GM23338 (cell line): ENCODE measurements at regions not wholly inside any gene's neighbourhood (a gene's known extent, or its start where the extent isn't known, plus 50 kb on each side); places are given as distances from the start of the nearest gene placed in this dataset.

Experiments
- ATAC-seq: fragments of 200-7000 bp; cut with Tn5 transposase; 3 replicates; pipeline ENCODE4 v1.9.1; 2020
- DNase-seq: peaks from one replicate; pipeline ENCODE4 v3.0.0-alpha.2; 2015; ENCODE audit warnings: low spot score
- H2AFZ ChIP-seq: fragments of 200-600 bp; sonication (generic); 2 replicates; pipeline ENCODE4 v1.8.0; 2016; ENCODE audit warnings: antibody characterized with exemption, mild to moderate bottlenecking, moderate library complexity
- H3F3A ChIP-seq: fragments of 200-600 bp; sonication (generic); replicated peaks from 2 replicates; pipeline ENCODE4 v1.8.0; 2017; ENCODE audit warnings: antibody characterized with exemption, mixed run types, low read depth
- H3K27ac ChIP-seq: fragments of 200-600 bp; sonication (generic); 2 replicates; pipeline ENCODE4 v1.6.1; 2016; ENCODE audit warnings: low read depth
- H3K27me3 ChIP-seq: fragments of 200-600 bp; sonication (generic); 2 replicates; pipeline ENCODE4 v1.8.0; 2016; ENCODE audit warnings: mild to moderate bottlenecking, mixed run types, moderate library complexity; ENCODE audit not compliant: insufficient read depth
- H3K36me3 ChIP-seq: fragments of 200-600 bp; sonication (generic); 2 replicates; pipeline ENCODE4 v1.8.0; 2016; ENCODE audit warnings: mild to moderate bottlenecking; ENCODE audit not compliant: insufficient read depth
- H3K4me1 ChIP-seq: fragments of 200-600 bp; sonication (generic); 2 replicates; pipeline ENCODE4 v1.8.0; 2016; ENCODE audit warnings: mild to moderate bottlenecking, moderate library complexity; ENCODE audit not compliant: insufficient read depth
- H3K4me2 ChIP-seq: fragments of 200-600 bp; sonication (generic); 2 replicates; pipeline ENCODE4 v1.7.1; 2017; ENCODE audit warnings: mixed run types
- H3K4me3 ChIP-seq: fragments of 200-600 bp; sonication (generic); 2 replicates; pipeline ENCODE4 v1.6.1; 2016; ENCODE audit warnings: mixed run types
- H3K79me2 ChIP-seq: fragments of 200-600 bp; sonication (generic); replicated peaks from 2 replicates; pipeline ENCODE4 v1.8.0; 2017; ENCODE audit warnings: mild to moderate bottlenecking; ENCODE audit not compliant: insufficient read depth
- H3K9me2 ChIP-seq: fragments of 200-600 bp; sonication (generic); 2 replicates; pipeline ENCODE4 v1.8.0; 2017; ENCODE audit not compliant: insufficient read depth
- H4K20me1 ChIP-seq: fragments of 200-600 bp; sonication (generic); replicated peaks from 2 replicates; pipeline ENCODE4 v1.8.0; 2017; ENCODE audit warnings: mild to moderate bottlenecking; ENCODE audit not compliant: insufficient read depth
- H3K27ac Mint-ChIP-seq: 2 replicates; pipeline ENCODE4 v1.8.0; 2020; ENCODE audit warnings: inconsistent platforms, mild to moderate bottlenecking, moderate library complexity, mixed read lengths
- H3K27me3 Mint-ChIP-seq: 3 replicates; pipeline ENCODE4 v1.8.0; 2022; ENCODE audit warnings: low read depth, mild to moderate bottlenecking, moderate library complexity, mixed read lengths, inconsistent platforms; ENCODE audit not compliant: insufficient read depth, poor library complexity
- H3K36me3 Mint-ChIP-seq: 3 replicates; pipeline ENCODE4 v1.8.0; 2021; ENCODE audit warnings: low read depth, mild to moderate bottlenecking, inconsistent platforms, moderate library complexity, mixed read lengths
- H3K4me1 Mint-ChIP-seq: 3 replicates; pipeline ENCODE4 v1.8.0; 2020; ENCODE audit warnings: mild to moderate bottlenecking, inconsistent platforms, mixed read lengths
- H3K4me3 Mint-ChIP-seq: 3 replicates; pipeline ENCODE4 v1.8.0; 2021; ENCODE audit warnings: moderate library complexity, mild to moderate bottlenecking, inconsistent platforms, mixed read lengths
- H3K9me3 Mint-ChIP-seq: 3 replicates; pipeline ENCODE4 v1.8.0; 2020; ENCODE audit warnings: moderate library complexity, mild to moderate bottlenecking, inconsistent platforms, mixed read lengths
- EZH2 ChIP-seq: fragments of 200-600 bp; sonication (generic); IDR thresholded peaks from one replicate; pipeline ENCODE4 v1.8.0; 2017; ENCODE audit warnings: antibody characterized with exemption, mild to moderate bottlenecking, low read depth; ENCODE audit not compliant: unreplicated experiment
- EZH2phosphoT487 ChIP-seq: fragments of 200-600 bp; sonication (generic); IDR thresholded peaks from one replicate; pipeline ENCODE4 v1.8.1; 2018; ENCODE audit warnings: antibody characterized with exemption; ENCODE audit not compliant: unreplicated experiment
- NANOG ChIP-seq: IDR thresholded peaks from 2 replicates; pipeline ENCODE4 v1.6.1; 2016; ENCODE audit warnings: antibody characterized with exemption, borderline replicate concordance
- POLR2AphosphoS5 ChIP-seq: IDR thresholded peaks from 2 replicates; pipeline ENCODE4 v1.6.1; 2016; ENCODE audit warnings: antibody characterized with exemption, low read depth
- STAT1 ChIP-seq: IDR thresholded peaks from one replicate; pipeline ENCODE4 v1.6.1; 2016; ENCODE audit warnings: antibody characterized with exemption; ENCODE audit not compliant: unreplicated experiment
- ZNF114 ChIP-seq: fragments of 250-450 bp; sonication (Bioruptor Pico); IDR thresholded peaks from 2 replicates; pipeline ENCODE4 v1.5.0; 2020; ENCODE audit warnings: mild to moderate bottlenecking, moderate library complexity
- ZNF331 ChIP-seq: fragments of 250-450 bp; sonication (Bioruptor Pico); IDR thresholded peaks from 2 replicates; pipeline ENCODE4 v1.5.0; 2020; ENCODE audit warnings: low read depth, mild to moderate bottlenecking, moderate library complexity
- TF ChIP-seq, protein P1 (sequence below): fragments of 250-450 bp; sonication (Bioruptor Pico); IDR thresholded peaks from 2 replicates; pipeline ENCODE4 v1.5.0; 2020; ENCODE audit warnings: mild to moderate bottlenecking, moderate library complexity

DNA sequence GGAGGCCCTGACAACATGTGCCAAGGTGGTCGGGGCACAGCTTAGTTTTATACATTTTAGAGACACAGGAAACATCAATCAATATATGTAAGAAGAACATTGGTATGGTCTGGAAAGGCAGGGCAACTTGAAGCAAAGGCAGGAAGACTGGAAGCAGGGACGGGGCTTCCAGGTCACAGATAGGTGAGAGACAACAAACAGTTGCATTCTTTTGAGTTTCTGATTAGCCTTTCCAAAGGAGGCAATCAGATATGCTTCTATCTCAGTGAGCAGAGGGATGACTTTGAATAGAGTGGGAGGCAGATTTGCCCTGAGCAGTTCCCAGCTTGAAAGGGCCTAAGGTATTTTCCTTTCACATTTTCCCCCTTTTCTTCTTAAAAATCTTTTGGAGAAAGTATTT lies 311.0 kb upstream of the RGS17 start:
- H4K20me1 ChIP-seq, result no peaks in the 10 kb centered on the region
- Mint-ChIP-seq H3K9me3 (peaks cover 30% of the 10 kb centered on the region), H3K36me3 (peaks cover 32% of the 10 kb centered on the region), H3K27ac (peak overlapping the region; percentile 91), H3K4me1 (peaks cover 45% of the 10 kb centered on the region), H3K27me3 (no peaks in the 10 kb centered on the region), H3K4me3 (peak overlapping the region; percentile 5; the same call in 1 of the 3 replicates)
- peaks cover 37% of the 10 kb centered on the region for H3K4me1 ChIP-seq
- no peaks in the 10 kb centered on the region for H3K79me2 ChIP-seq
- no peak overlapping the region for H3K4me3 ChIP-seq
- peak overlapping the region; percentile 97 for H3K27ac ChIP-seq
- H3K27me3 ChIP-seq, result no peaks in the 10 kb centered on the region
- ATAC-seq, result peak; percentile 79
- no peak overlapping the region for H2AFZ ChIP-seq
- TF ChIP-seq POLR2AphosphoS5, result no peak
- TF ChIP-seq, protein P1, sequence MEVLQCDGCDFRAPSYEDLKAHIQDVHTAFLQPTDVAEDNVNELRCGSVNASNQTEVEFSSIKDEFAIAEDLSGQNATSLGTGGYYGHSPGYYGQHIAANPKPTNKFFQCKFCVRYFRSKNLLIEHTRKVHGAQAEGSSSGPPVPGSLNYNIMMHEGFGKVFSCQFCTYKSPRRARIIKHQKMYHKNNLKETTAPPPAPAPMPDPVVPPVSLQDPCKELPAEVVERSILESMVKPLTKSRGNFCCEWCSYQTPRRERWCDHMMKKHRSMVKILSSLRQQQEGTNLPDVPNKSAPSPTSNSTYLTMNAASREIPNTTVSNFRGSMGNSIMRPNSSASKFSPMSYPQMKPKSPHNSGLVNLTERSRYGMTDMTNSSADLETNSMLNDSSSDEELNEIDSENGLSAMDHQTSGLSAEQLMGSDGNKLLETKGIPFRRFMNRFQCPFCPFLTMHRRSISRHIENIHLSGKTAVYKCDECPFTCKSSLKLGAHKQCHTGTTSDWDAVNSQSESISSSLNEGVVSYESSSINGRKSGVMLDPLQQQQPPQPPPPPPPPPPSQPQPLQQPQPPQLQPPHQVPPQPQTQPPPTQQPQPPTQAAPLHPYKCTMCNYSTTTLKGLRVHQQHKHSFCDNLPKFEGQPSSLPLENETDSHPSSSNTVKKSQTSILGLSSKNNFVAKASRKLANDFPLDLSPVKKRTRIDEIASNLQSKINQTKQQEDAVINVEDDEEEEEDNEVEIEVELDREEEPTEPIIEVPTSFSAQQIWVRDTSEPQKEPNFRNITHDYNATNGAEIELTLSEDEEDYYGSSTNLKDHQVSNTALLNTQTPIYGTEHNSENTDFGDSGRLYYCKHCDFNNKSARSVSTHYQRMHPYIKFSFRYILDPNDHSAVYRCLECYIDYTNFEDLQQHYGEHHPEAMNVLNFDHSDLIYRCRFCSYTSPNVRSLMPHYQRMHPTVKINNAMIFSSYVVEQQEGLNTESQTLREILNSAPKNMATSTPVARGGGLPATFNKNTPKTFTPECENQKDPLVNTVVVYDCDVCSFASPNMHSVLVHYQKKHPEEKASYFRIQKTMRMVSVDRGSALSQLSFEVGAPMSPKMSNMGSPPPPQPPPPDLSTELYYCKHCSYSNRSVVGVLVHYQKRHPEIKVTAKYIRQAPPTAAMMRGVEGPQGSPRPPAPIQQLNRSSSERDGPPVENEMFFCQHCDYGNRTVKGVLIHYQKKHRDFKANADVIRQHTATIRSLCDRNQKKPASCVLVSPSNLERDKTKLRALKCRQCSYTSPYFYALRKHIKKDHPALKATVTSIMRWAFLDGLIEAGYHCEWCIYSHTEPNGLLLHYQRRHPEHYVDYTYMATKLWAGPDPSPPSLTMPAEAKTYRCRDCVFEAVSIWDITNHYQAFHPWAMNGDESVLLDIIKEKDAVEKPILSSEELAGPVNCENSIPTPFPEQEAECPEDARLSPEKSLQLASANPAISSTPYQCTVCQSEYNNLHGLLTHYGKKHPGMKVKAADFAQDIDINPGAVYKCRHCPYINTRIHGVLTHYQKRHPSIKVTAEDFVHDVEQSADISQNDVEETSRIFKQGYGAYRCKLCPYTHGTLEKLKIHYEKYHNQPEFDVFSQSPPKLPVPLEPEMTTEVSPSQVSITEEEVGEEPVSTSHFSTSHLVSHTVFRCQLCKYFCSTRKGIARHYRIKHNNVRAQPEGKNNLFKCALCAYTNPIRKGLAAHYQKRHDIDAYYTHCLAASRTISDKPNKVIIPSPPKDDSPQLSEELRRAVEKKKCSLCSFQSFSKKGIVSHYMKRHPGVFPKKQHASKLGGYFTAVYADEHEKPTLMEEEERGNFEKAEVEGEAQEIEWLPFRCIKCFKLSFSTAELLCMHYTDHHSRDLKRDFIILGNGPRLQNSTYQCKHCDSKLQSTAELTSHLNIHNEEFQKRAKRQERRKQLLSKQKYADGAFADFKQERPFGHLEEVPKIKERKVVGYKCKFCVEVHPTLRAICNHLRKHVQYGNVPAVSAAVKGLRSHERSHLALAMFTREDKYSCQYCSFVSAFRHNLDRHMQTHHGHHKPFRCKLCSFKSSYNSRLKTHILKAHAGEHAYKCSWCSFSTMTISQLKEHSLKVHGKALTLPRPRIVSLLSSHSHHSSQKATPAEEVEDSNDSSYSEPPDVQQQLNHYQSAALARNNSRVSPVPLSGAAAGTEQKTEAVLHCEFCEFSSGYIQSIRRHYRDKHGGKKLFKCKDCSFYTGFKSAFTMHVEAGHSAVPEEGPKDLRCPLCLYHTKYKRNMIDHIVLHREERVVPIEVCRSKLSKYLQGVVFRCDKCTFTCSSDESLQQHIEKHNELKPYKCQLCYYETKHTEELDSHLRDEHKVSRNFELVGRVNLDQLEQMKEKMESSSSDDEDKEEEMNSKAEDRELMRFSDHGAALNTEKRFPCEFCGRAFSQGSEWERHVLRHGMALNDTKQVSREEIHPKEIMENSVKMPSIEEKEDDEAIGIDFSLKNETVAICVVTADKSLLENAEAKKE, result no peak
- no peak for TF ChIP-seq EZH2
- TF ChIP-seq ZNF114 (CRISPR knock-in tag), result no peak
- no peak for TF ChIP-seq EZH2phosphoT487
- 0 out of 2 replicates have a peak, but pooled peaks have one; percentile 23 for TF ChIP-seq NANOG
- DNase-seq, result peak; percentile 47
- H3K4me2 ChIP-seq, result peak overlapping the region; percentile 35; the same call in 1 of the 2 replicates
- H3F3A ChIP-seq, result no peaks in the 10 kb centered on the region
- no peaks in the 10 kb centered on the region; the same call in 1 of the 2 replicates for H3K9me2 ChIP-seq
- no peaks in the 10 kb centered on the region for H3K36me3 ChIP-seq

DNA sequence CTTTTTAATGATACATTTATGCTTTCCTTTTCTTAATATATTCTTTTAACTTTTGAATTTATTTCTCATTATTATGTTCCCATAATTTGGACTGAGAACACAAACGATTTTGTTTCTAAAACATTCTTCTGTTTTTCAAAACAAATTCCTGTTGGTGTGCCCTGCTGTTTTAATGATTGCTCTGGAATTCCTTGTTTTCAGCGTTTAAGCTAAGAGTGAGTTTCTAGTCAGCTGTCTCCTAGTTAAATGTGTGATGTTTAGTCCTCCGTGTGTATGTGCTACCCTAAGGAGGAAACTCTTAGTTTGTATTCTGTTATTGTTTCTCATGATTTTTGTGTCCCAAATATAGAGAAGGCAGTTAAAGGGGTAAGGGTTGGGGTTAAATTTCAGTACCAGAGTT lies 306.1 kb upstream of the RGS17 start:
- DNase-seq (peak; percentile 73), ATAC-seq (peak; percentile 73)
- Histone ChIP-seq H3K4me3 (no peak overlapping the region), H3K36me3 (no peaks in the 10 kb centered on the region), H3F3A (no peaks in the 10 kb centered on the region), H3K4me1 (peaks cover 44% of the 10 kb centered on the region), H3K9me2 (peaks cover 3% of the 10 kb centered on the region), H3K79me2 (no peaks in the 10 kb centered on the region), H4K20me1 (no peaks in the 10 kb centered on the region), H3K4me2 (peak overlapping the region; percentile 23), H3K27me3 (no peaks in the 10 kb centered on the region), H2AFZ (no peak overlapping the region), H3K27ac (peak overlapping the region; percentile 55)
- peaks cover 55% of the 10 kb centered on the region for H3K4me1 Mint-ChIP-seq
- no peaks in the 10 kb centered on the region for H3K36me3 Mint-ChIP-seq
- no peaks in the 10 kb centered on the region for H3K9me3 Mint-ChIP-seq
- no peaks in the 10 kb centered on the region for H3K27me3 Mint-ChIP-seq
- H3K4me3 Mint-ChIP-seq, result no peak overlapping the region
- peak overlapping the region; percentile 89 for H3K27ac Mint-ChIP-seq
- no peak for TF ChIP-seq EZH2
- no peak for TF ChIP-seq ZNF331 (CRISPR knock-in tag)
- TF ChIP-seq STAT1, result no peak
